ENCODE measurements at regions not wholly inside any gene's neighbourhood (a gene's known extent, or its start where the extent isn't known, plus 50 kb on each side); places are given as distances from the start of the nearest gene placed in this dataset.

GRCh38 chr3:30505866-30506520, 100.4 kb upstream of the TGFBR2 start:
- Histone ChIP-seq H3K27me3 (replicated peaks; ENCODE audit: insufficient read depth) (no peaks in the 10 kb centered on the region), H3K4me1 (ENCODE audit: control insufficient read depth in 1 of 2, low read depth in 2 of 2) (no peaks in the 10 kb centered on the region), H3K4me3 (no peak overlapping the region), H3K27ac (no peak overlapping the region), H3K9me3 (no peaks in the 10 kb centered on the region), H3K36me3 (no peaks in the 10 kb centered on the region)
- TF ChIP-seq CTCF (IDR thresholded peaks at IDR 0.05), result no peak
- ATAC-seq (ENCODE audit: insufficient number of reproducible peaks, low FRiP score, low read depth), result no peak
- no peak for DNase-seq (ENCODE audit: low spot score)

- no peak overlapping the region for H3K4me3 ChIP-seq
- TF ChIP-seq CTCF (IDR thresholded peaks at IDR 0.05), result no peak
- H3K9me3 ChIP-seq, result no peaks in the 10 kb centered on the region
- H3K4me1 ChIP-seq (ENCODE audit: control insufficient read depth in 1 of 2, low read depth in 2 of 2), result peaks cover 21 to 23% of the 10 kb centered on the region in 2 donors
- H3K27ac ChIP-seq, result no peak overlapping the region
- no peak for ATAC-seq (ENCODE audit: insufficient number of reproducible peaks, low FRiP score, low read depth)
- no peaks in the 10 kb centered on the region for H3K36me3 ChIP-seq
- H3K27me3 ChIP-seq (replicated peaks; ENCODE audit: insufficient read depth), result no peaks in the 10 kb centered on the region
- DNase-seq (ENCODE audit: low spot score), result no peak
Observed at GRCh38 chr3:30508339-30508738, 98.1 kb upstream of the TGFBR2 start.

DNA sequence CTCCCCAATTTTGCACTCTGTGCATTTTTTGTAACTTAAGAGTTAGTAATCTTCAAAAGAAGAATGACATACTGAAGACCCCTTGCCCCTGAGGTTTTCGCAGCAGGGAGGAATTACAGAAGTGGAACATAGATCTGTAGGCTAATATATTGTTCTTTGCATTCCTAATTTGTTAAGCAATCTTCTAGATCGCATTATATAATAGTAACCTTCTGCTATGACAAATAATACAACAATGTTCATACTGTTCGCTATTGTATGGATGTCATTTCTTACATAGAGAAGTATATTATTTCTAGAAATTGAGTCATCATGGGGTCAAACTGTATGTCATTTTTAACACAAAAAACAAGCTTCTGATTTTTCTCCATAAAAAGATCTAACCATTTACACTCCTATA, 95.8 kb upstream of the TGFBR2 start:
- H3K9me3 ChIP-seq, result no peaks in the 10 kb centered on the region
- H3K4me1 ChIP-seq (ENCODE audit: control insufficient read depth in 1 of 2, low read depth in 2 of 2), result peaks cover 21 to 24% of the 10 kb centered on the region in 2 donors
- no peak overlapping the region for H3K27ac ChIP-seq
- no peaks in the 10 kb centered on the region for H3K36me3 ChIP-seq
- no peaks in the 10 kb centered on the region for H3K27me3 ChIP-seq (replicated peaks; ENCODE audit: insufficient read depth)
- no peak overlapping the region for H3K4me3 ChIP-seq
- DNase-seq (ENCODE audit: low spot score) (no peak), ATAC-seq (ENCODE audit: insufficient number of reproducible peaks, low FRiP score, low read depth) (no peak)
- TF ChIP-seq CTCF (IDR thresholded peaks at IDR 0.05), result no peak

- Histone ChIP-seq H3K36me3 (no peaks in the 10 kb centered on the region), H3K9me3 (no peaks in the 10 kb centered on the region), H3K4me1 (ENCODE audit: control insufficient read depth in 1 of 2, low read depth in 2 of 2) (peaks cover 28 to 29% of the 10 kb centered on the region in 2 donors), H3K27ac (peak overlapping the region; percentile 24 to 47), H3K4me3 (no peak overlapping the region), H3K27me3 (replicated peaks; ENCODE audit: insufficient read depth) (no peaks in the 10 kb centered on the region)
- DNase-seq (ENCODE audit: low spot score) (no peak), ATAC-seq (ENCODE audit: insufficient number of reproducible peaks, low FRiP score, low read depth) (no peak)
- TF ChIP-seq CTCF (IDR thresholded peaks at IDR 0.05), result no peak
Observed at GRCh38 chr3:30511524-30512251, 94.7 kb upstream of the TGFBR2 start.

DNA sequence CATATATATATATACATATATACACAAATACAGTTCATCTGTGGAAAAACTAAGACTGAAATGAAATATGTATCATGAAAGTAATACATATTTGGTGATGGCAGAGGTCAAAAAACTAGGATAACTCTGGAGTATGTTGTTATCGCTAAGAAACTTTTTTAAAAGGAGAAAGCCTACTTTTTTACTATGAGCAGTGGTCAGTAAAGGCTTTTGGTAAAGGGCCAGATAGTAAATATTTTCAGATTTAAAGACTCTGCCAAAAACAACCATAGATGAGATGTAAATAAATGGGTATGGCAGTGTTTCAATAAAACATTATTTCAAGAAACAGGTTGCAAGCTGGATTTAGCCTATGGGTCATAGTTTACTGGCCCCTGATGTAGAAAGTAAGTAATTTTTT, 93.8 kb upstream of the TGFBR2 start:
- TF ChIP-seq CTCF (IDR thresholded peaks at IDR 0.05), result no peak
- Histone ChIP-seq H3K4me1 (ENCODE audit: control insufficient read depth in 1 of 2, low read depth in 2 of 2) (peaks cover 37 to 38% of the 10 kb centered on the region in 2 donors), H3K36me3 (no peaks in the 10 kb centered on the region), H3K9me3 (no peaks in the 10 kb centered on the region), H3K27ac (peak overlapping the region; percentile 39 to 47), H3K27me3 (replicated peaks; ENCODE audit: insufficient read depth) (no peaks in the 10 kb centered on the region), H3K4me3 (no peak overlapping the region)
- no peak for DNase-seq (ENCODE audit: low spot score)
- no peak for ATAC-seq (ENCODE audit: insufficient number of reproducible peaks, low FRiP score, low read depth)

All from thoracic aorta (tissue), 2 donors.